Medulla oblongata (tissue), 1 donor: ENCODE measurements at regions not wholly inside any gene's neighbourhood (a gene's known extent, or its start where the extent isn't known, plus 50 kb on each side); places are given as distances from the start of the nearest gene placed in this dataset.

ENCODE experiments used
- DNase-seq: peaks from one replicate; pipeline ENCODE4 v3.0.0-alpha.2; 2015; ENCODE audit errors: extremely low spot score

DNA sequence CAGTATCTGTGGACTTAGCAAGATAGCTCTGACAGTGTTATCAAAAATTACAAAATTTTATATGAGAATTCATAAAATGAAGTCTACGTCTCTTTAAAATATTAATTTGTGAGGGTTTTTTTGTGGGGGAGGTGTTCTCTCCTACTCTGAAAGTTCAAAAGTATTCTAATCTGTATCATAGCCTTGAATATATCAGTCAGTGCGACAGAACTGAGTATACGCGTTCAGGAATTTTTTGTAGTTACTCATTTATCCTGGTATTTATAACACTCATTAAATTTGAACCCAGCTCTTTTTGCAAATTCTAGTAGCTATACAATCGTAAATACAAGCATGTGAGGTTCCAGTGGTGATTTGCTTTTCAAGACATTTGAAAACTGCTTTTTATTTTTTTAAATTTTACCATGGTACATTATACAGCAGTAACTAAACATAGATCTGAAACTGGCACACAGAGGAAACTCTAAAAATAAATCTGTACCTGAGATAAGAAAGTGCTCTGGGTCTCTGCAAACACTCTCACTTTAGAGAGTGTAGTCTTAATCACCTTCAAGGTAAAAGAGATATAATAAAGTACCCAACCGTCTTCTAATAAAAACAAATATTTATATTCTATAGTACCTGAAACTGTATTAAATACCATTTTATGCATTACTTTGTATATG, 178.4 kb upstream of the ADAMTS5 start:
- no peak for DNase-seq

- no peak for DNase-seq
Measured at GRCh38 chr21:27143476-27143875, 176.6 kb upstream of the ADAMTS5 start.

DNA sequence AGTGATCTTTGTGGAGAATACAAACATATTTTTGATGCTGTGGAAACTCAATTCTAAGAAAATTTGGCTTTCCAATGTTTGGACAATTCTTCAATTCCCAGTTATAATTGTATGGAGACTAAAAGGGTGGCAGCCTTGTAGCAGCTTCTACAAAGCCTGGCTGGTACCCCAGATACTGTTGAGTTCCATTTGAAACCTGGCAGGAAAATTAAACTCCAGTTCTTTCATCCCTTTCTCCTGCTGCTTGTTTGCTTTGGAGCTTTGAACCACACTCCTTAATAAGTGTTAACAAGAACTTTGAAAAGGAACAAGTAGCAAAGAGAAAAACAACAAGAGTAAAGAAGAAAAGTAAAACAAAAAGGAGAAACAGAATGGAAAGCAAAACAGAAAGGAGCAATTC, 172.6 kb upstream of the ADAMTS5 start:
- peak; percentile 57 for DNase-seq

GRCh38 chr21:27134516-27134915, 167.6 kb upstream of the ADAMTS5 start:
- DNase-seq: no peak

DNA sequence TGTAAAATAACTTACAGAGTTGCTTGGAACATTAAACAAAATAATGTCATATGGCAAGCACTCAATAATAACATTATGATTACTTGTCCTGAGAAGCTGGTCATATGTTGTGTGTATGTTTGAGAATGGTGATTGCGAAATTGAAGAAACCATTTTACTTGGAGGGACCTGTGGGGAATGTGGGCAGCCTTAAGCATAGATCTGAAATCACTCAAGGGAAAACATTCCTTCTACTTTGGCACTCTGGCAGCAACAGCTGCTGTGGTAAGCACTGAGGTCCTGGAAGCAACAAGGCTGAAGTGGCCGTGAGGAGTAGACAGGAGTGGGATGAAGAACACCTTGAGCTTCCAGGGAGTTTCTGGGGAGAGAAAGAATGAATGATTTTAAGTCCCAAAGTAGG, 165.4 kb upstream of the ADAMTS5 start:
- no peak for DNase-seq

DNA sequence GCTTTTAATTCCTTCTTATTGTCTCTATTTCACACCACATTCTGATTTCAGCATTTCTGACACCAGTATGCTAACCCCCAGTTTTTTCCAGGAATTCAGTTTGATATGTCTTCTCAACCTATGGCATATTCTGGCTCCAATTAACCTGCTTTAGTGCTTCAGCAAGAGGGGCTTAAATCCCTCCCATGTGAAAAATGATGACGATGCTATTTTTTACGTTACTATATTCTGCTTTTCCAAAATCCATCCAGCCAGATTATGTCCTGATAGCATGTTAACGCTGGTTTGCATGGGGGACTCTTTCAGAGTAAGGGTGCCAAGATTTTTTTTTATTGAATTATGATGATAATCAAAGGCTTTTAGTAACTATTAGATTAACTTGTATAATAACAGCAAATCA, 163.3 kb upstream of the ADAMTS5 start:
- no peak for DNase-seq

- DNase-seq: no peak
Measured at GRCh38 chr21:27129694-27130093, 162.8 kb upstream of the ADAMTS5 start.

GRCh38 chr21:27129215-27129614, 162.3 kb upstream of the ADAMTS5 start:
- DNase-seq: no peak

DNA sequence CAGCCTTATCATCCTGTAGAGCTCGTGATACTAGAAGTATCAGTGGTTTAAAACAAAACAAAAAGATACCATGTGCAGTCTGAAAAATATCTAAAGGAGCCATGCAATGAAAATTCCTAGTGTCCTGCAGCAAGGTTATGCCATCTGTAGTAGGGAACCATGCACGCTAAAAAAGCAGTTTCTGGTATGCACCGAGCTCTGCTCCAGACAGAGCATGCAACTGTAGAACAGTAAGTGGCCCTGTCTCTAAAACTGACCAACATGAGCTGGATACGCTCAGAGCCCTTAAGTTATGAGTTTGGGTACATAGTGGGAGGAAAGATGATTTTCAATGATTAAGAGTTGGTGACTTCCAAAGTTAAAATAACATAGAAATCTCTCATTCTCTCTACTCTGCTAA, 159.3 kb upstream of the ADAMTS5 start:
- DNase-seq: no peak

- DNase-seq: no peak
Measured at GRCh38 chr21:27122686-27123085, 155.8 kb upstream of the ADAMTS5 start.

- no peak for DNase-seq
Measured at GRCh38 chr21:27114111-27114510, 147.2 kb upstream of the ADAMTS5 start.

DNA sequence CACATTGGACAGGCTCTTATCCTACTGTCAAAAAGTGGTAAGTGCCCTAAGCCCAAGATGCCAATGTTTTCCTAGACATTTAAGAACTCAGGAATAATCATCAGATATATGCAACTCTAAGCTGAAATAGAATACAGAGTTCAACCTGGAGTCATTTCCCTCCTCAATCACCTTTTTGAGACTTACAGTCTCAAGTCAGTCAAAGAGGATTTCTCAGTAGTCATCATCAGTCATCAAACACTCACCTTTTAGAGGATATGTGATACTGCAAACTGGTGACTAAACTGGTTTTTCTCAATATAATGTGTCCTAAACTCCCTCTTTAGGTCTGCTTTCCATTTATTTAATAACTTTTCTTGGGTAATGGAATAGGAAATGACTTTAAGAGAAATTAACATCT, 145.3 kb upstream of the ADAMTS5 start:
- no peak for DNase-seq

- no peak for DNase-seq
Measured at GRCh38 chr21:27110956-27111355, 144.1 kb upstream of the ADAMTS5 start.

DNA sequence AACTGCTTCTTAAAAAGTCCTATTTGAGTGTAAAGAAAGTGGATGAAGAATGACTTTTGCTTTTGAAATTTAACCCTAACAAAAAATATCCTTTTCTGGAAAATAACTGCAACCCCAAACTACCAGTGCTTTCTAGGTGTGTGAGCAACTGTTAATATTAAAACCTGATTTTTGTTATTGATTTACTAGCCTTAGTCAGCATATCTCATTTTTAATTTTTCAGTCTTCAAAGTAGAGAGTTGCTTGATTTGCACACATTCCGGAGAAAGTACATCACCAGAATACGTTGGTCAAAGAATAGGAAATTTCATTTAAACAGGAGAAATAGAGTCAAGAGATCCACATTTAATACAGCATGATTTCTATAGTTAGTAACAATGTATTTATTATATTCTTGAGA, 141.8 kb upstream of the ADAMTS5 start:
- DNase-seq: no peak

DNA sequence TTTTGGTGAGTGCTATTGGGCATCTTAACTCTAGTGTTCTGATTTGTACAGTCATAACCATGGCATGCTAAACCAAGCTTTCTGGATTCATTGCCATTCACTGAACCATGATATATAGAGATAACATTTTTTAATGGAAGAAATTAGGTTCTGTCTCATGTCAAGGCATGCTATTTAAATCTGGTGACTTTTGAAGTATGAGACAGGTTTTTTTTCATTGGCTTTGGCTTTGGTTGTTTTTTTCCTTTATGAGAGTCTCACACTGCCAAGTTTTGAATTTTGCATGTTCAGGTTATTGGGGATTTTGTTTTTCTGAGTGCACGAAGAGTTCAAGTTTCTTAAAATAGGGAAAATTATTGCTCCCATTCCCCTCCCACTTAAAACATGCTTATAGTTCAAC, 141.3 kb upstream of the ADAMTS5 start:
- no peak for DNase-seq

GRCh38 chr21:27104846-27105431, 138.1 kb upstream of the ADAMTS5 start:
- DNase-seq: no peak

GRCh38 chr21:27103768-27104167, 136.9 kb upstream of the ADAMTS5 start:
- no peak for DNase-seq

DNA sequence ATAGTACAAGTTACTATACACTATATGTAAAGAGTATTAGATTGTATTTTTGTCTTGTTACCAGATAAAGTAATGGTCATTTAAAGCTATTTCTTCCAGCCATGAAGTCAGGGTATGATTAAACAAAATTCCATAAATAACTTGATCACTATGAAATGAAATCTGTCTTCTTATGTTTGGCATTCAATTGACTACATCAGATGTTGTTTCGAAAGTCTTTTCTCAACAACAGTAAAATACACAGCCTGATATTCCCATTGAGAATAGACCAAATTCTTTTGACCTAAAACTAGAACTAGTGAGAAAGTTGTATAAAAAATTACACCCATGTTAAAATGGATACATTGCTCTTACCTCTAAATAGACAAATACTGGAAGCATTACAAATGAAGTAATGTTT, 134.6 kb upstream of the ADAMTS5 start:
- DNase-seq: no peak

DNA sequence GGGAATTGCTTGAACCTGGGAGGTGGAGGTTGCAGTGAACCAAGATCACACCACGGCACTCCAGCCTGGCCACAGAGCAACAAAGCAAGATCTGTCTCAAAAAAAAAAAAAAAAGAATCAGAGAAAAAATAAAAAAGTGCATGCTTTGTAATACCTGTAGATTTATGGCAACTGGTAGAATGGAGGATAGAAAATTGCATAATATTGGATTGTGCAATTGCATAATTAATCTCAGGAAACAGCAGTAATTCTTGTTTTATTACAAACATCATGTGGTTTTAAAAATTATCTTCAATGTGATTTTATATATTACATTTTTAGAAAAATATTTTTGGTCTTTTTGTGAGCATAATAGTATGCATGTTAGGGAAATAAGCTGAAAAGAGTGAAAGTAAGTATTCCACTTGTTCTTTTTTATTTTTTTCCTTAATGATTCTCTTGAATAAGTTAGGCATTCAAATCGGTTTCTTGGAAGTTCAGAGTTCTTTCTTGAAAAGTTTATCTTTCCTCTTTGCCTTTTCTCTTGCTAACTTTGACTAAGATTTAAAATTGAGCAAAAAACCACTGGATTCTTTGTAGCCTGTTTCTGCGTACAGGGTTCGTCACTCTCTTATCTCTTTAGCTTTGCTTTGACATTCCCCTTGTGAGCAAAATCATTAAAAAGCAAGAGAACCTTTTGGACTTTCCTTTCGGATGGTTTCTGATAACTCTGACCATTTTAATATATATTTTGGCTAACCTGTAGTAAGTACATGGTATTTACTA, 127.5 kb upstream of the ADAMTS5 start:
- DNase-seq: no peak

DNA sequence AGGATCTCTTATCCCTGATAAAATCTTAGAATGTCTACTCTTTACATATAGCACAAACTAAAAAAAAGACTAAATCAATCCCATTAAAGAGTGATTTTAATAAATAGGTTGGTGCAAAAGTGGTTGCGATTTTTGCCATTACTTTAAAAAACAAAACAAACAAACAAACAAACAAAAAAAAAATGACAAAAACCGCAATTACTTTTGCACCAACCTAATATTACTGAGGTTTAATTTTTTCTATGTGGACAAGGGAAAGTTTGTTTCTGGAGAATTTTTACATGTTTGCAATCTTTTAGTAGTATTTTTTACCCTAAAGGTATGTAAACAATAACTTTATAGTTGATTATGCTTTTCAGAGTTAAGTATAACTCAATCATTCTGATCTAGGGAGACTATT, 119.7 kb upstream of the ADAMTS5 start:
- DNase-seq: no peak

DNA sequence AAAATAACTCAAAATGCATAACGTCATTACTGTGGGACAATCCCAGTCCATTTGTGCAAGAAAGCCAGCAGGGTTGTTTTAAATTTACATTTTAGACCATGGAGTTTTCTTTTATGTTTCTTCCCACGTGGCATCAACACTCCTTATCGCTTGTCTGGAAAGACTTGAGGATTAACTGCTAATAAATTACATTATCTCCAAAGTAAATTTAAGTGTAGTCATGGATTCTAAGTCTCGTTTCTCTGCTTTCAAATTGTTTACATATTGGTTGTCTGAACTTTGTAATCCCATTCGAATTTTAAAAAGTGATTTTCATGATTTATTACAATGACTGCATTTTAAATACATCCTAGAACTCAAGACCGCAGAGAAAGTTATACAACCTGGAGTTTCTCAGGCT, 119.3 kb upstream of the ADAMTS5 start:
- DNase-seq: no peak

DNA sequence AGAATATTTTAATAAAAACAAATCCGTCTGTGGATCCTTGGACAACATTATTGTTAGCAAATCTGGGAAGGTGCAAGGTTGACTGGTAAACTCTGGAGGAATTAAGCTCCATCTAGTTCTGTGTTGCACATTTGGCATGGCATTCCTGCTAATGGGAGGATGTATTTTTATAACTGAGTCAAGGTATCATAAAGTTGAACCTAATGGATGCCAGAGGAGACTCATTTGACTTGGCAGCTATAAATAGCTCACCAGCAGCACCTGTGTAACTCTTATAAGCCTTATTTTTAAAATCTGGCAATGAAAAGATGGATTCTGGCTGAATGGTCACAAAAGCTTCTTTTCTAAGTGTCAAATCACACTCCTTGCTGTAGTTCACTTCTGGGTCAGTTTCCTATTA, 118.5 kb upstream of the ADAMTS5 start:
- no peak for DNase-seq

DNA sequence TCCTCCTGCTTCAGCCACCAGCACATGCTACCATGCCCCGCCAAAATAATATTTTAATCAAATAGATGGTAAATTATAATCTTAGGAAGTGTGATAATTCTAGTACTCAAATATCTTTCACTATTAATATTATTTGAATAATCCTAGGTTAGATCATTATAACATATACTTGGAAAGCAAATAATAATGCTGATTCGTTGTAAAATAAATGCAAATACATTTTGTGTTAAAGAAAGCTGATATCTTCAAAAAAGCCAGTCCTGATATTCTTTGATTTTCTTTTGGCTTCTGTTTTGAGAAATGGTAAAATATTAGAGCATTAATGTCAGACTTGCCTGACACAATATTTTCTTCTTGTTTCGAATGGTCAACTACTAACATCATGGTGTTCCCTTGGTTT, 116.3 kb upstream of the ADAMTS5 start:
- DNase-seq: no peak
